ENCODE measurements at regions not wholly inside any gene's neighbourhood (a gene's known extent, or its start where the extent isn't known, plus 50 kb on each side); places are given as distances from the start of the nearest gene placed in this dataset.

DNA sequence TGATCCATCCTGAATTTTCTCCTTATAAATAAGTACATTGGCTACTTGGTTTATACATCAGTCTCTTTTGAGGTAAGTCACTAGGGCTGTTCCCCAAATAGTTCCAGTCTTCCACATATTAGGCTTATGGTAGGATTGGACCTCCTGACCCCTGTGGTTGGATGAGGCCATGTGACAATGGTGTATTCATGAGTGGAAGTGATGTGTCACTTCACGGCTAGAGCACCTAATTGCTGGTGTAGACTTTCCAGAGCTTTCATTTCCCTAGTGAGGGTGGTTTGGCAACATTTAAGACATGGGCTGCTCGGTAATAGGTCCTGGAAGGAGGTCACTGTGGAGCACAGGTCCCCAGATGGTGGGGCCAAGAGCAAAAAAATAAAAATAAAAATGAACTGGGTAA is 141.2 kb upstream of the ABCB5 start:
- no peak for TF ChIP-seq ZNF224 (CRISPR knock-in tag; IDR thresholded peaks at IDR 0.05)
- TF ChIP-seq MTA3 (IDR thresholded peaks at IDR 0.05; ENCODE audit: borderline replicate concordance), result no peak
- TF ChIP-seq FOSL1 (tag; conservative IDR thresholded peaks at IDR 0.05), result no peak
- TF ChIP-seq ZC3H11A (IDR thresholded peaks at IDR 0.05; ENCODE audit: low read depth, low read length), result no peak
- no peak for TF ChIP-seq ATF3 (IDR thresholded peaks at IDR 0.05)
- TF ChIP-seq ATF3 (CRISPR knock-in tag; conservative IDR thresholded peaks at IDR 0.05), result no peak
- no peak for TF ChIP-seq ESRRA (IDR thresholded peaks at IDR 0.05; ENCODE audit: borderline replicate concordance, low read depth)
- no peak for TF ChIP-seq RAD21 (CRISPR knock-in tag; conservative IDR thresholded peaks at IDR 0.05 in 1 of 2, IDR thresholded peaks at IDR 0.05 in 1 of 2)
- no peak for TF ChIP-seq TEAD1 (CRISPR knock-in tag; IDR thresholded peaks at IDR 0.05)
- no peak for TF ChIP-seq FOXM1 (IDR thresholded peaks at IDR 0.05; ENCODE audit: low read depth)
- TF ChIP-seq FOXM1 (CRISPR knock-in tag; IDR thresholded peaks at IDR 0.05; ENCODE audit: low read depth), result no peak
- TF ChIP-seq BDP1 (IDR thresholded peaks at IDR 0.05; ENCODE audit: insufficient read depth, insufficient read length), result no peak
- no peak for TF ChIP-seq IRF9 (tag; IDR thresholded peaks at IDR 0.05)
- TF ChIP-seq ZNF184 (CRISPR knock-in tag; IDR thresholded peaks at IDR 0.05), result no peak
- TF ChIP-seq ZKSCAN1 (IDR thresholded peaks at IDR 0.05; ENCODE audit: low read depth, low read length), result no peak
